GM12878 (cell line): ENCODE measurements at regions not wholly inside any gene's neighbourhood (a gene's known extent, or its start where the extent isn't known, plus 50 kb on each side); places are given as distances from the start of the nearest gene placed in this dataset.

ENCODE experiments used
- ATAC-seq: fragments of 200-7000 bp; cut with Tn5 transposase; 3 replicates; pipeline ENCODE4 v1.9.1; 2020; ENCODE audit warnings: mild to moderate bottlenecking, moderate library complexity
- BruUV-seq: library from RNA; stranded (reverse); fragments of 400-500 nt; replicated peaks from 2 replicates; lab custom pipeline; 2021; lab: Mats Ljungman, UMichigan
- CTCF ChIA-PET: fragments of 300-600 bp; sonication (Branson Sonifier 250); formaldehyde crosslinking; extraction: SDS; loops from one replicate; lab custom pipeline; 2021; ENCODE audit warnings: inconsistent platforms; lab: Yijun Ruan, JAX
- POLR2A ChIA-PET: fragments of 350-600 bp; formaldehyde crosslinking; extraction: SDS; loops from one replicate; lab custom pipeline; 2021; ENCODE audit warnings: inconsistent platforms; lab: Charles Lee
- RAD21 ChIA-PET: fragments of 300-600 bp; sonication (Branson Sonifier 250); formaldehyde crosslinking; loops from one replicate; lab custom pipeline; 2023; ENCODE audit warnings: antibody characterized with exemption; ENCODE audit not compliant: unreplicated experiment; lab: Charles Lee
- SMC1A ChIA-PET: fragments of 300-600 bp; sonication (Branson Sonifier 250); formaldehyde crosslinking; loops from one replicate; lab custom pipeline; 2023; ENCODE audit not compliant: unreplicated experiment, uncharacterized antibody; lab: Charles Lee
- DNase-seq: peaks from one replicate; pipeline ENCODE4 v3.0.0-alpha.2; 2011; ENCODE audit warnings: low read depth, low spot score
- FAIRE-seq: peaks from 3 replicates; lab custom pipeline; 2011; peaks lifted over from hg19 to GRCh38; lab: Jason Lieb, UNC
- H2AFZ ChIP-seq: 2 replicates; pipeline ENCODE4 v1.6.0; 2011; ENCODE audit warnings: low read depth, low read length, control low read depth; ENCODE audit not compliant: control insufficient read depth
- H3K27ac ChIP-seq: 2 replicates; pipeline ENCODE4 v1.5.1; 2011; ENCODE audit warnings: control low read depth; ENCODE audit not compliant: control insufficient read depth, insufficient read depth
- H3K27me3 ChIP-seq, 2 experiments: replicated peaks in 1 of 2; 2 replicates each; pipeline versions ENCODE4 v1.6.0 to v1.6.1; 2011; ENCODE audit warnings: low read length in 1 of 2; ENCODE audit not compliant: control insufficient read depth in 2 of 2, insufficient read depth in 2 of 2
- H3K36me3 ChIP-seq, 2 experiments: 2 replicates each; pipeline ENCODE4 v1.5.1; 2011; ENCODE audit warnings: low read length in 1 of 2; ENCODE audit not compliant: control insufficient read depth in 2 of 2, insufficient read depth in 2 of 2
- H3K4me1 ChIP-seq: 2 replicates; pipeline ENCODE4 v1.6.1; 2011; ENCODE audit warnings: mild to moderate bottlenecking, low read length, moderate library complexity, mixed read lengths; ENCODE audit not compliant: control insufficient read depth, insufficient read depth
- H3K4me2 ChIP-seq: 2 replicates; pipeline ENCODE4 v1.6.0; 2011; ENCODE audit warnings: control low read depth; ENCODE audit not compliant: control insufficient read depth, insufficient read depth
- H3K4me3 ChIP-seq: fragments of 200-600 bp; sonication (generic); 2 replicates; pipeline ENCODE4 v1.5.1; 2016
- H3K79me2 ChIP-seq: 2 replicates; pipeline ENCODE4 v1.6.0; 2011; ENCODE audit warnings: low read length; ENCODE audit not compliant: control insufficient read depth, insufficient read depth
- H3K9ac ChIP-seq: 2 replicates; pipeline ENCODE4 v1.8.0; 2011; ENCODE audit warnings: low read length, control low read depth, mixed read lengths; ENCODE audit not compliant: control insufficient read depth, insufficient read depth
- H3K9me3 ChIP-seq: replicated peaks from 3 replicates; pipeline ENCODE4 v1.5.1; 2011; ENCODE audit warnings: mild to moderate bottlenecking, low read length; ENCODE audit not compliant: control insufficient read depth, insufficient read depth
- H4K20me1 ChIP-seq: 2 replicates; pipeline ENCODE4 v1.6.0; 2011; ENCODE audit not compliant: control insufficient read depth, insufficient read depth
- ATF7 ChIP-seq: fragments of 450-650 bp; IDR thresholded peaks from 2 replicates; pipeline ENCODE4 v1.6.1; 2016; ENCODE audit warnings: low read depth, mild to moderate bottlenecking
- BCL11A ChIP-seq: IDR thresholded peaks from 2 replicates; pipeline ENCODE4 v1.6.1; 2011; ENCODE audit warnings: low read depth, low read length
- BRCA1 ChIP-seq: IDR thresholded peaks from 2 replicates; pipeline ENCODE4 v1.6.1; 2011; ENCODE audit warnings: low read depth, low read length, improper control_type of control experiment
- CBX5 ChIP-seq: sonication (generic); IDR thresholded peaks from 2 replicates; pipeline ENCODE4 v1.6.1; 2016; ENCODE audit warnings: low read depth, moderate library complexity, mild to moderate bottlenecking, inconsistent platforms
- IKZF1 ChIP-seq: fragments of 450-650 bp; conservative IDR thresholded peaks from 2 replicates; pipeline ENCODE4 v1.6.1; 2017; ENCODE audit warnings: antibody characterized with exemption, mild to moderate bottlenecking
- IKZF2 ChIP-seq, 2 experiments: fragments of 450-650 bp; IDR thresholded peaks; 2 replicates each; pipeline ENCODE4 v1.6.1; 2017; ENCODE audit warnings: mild to moderate bottlenecking in 2 of 2, moderate library complexity in 2 of 2
- NRF1 ChIP-seq: conservative IDR thresholded peaks from 2 replicates; pipeline ENCODE4 v1.6.1; 2011; ENCODE audit warnings: mild to moderate bottlenecking, low read depth, low read length, improper control_type of control experiment
- POLR2A ChIP-seq: IDR thresholded peaks from 2 replicates; pipeline ENCODE4 v1.6.1; 2011; ENCODE audit warnings: low read depth, mild to moderate bottlenecking, low read length
- POLR2AphosphoS2 ChIP-seq: IDR thresholded peaks from 2 replicates; pipeline ENCODE4 v1.6.1; 2011; ENCODE audit warnings: low read depth, mild to moderate bottlenecking, low read length, improper control_type of control experiment, moderate library complexity
- RBBP5 ChIP-seq: fragments of 200-600 bp; sonication (generic); conservative IDR thresholded peaks from 2 replicates; pipeline ENCODE4 v1.6.1; 2016
- SRF ChIP-seq, 2 experiments: IDR thresholded peaks; 2 replicates each; pipeline ENCODE4 v1.6.1; 2011; ENCODE audit warnings: low read depth in 2 of 2, low read length in 2 of 2, mild to moderate bottlenecking in 1 of 2, moderate library complexity in 1 of 2
- ZNF274 ChIP-seq: IDR thresholded peaks from one replicate; pipeline ENCODE4 v1.8.0; 2011; ENCODE audit not compliant: insufficient read length, insufficient read depth
- WGBS: methylation state at CpG from one replicate; pipeline ENCODE4 v1.1.6; 2016; ENCODE audit warnings: low lambda C conversion rate; ENCODE audit not compliant: insufficient replicate concordance, insufficient coverage; ENCODE audit errors: missing lambda C conversion rate; 5-methylcytosine and 5-hydroxymethylcytosine counted together
- in situ Hi-C: fragments of 300-500 bp; cut with MboI; formaldehyde crosslinking; loops from 9 replicates; pipeline ENCODE4 v1.14.3; 2018; ENCODE audit warnings: mixed read lengths
- intact Hi-C: fragments of 100-400 bp; cut with micrococcal nuclease; formaldehyde crosslinking; loops from one replicate; pipeline ENCODE4 v1.14.2; 2022; ENCODE audit not compliant: unreplicated experiment
- TF ChIP-seq, protein P1 (sequence below): fragments of 150-350 bp; IDR thresholded peaks from 2 replicates; pipeline ENCODE4 v1.6.1; 2016; ENCODE audit warnings: low read depth, low read length
- TF ChIP-seq, protein P2 (sequence below): fragments of 450-650 bp; formaldehyde crosslinking; IDR thresholded peaks from 2 replicates; pipeline ENCODE4 v1.5.0; 2022; ENCODE audit warnings: mild to moderate bottlenecking, missing genetic modification characterization
- TF ChIP-seq, protein P3 (sequence below): fragments of 450-650 bp; IDR thresholded peaks from 2 replicates; pipeline ENCODE4 v1.6.1; 2017; ENCODE audit warnings: mild to moderate bottlenecking, moderate library complexity

DNA sequence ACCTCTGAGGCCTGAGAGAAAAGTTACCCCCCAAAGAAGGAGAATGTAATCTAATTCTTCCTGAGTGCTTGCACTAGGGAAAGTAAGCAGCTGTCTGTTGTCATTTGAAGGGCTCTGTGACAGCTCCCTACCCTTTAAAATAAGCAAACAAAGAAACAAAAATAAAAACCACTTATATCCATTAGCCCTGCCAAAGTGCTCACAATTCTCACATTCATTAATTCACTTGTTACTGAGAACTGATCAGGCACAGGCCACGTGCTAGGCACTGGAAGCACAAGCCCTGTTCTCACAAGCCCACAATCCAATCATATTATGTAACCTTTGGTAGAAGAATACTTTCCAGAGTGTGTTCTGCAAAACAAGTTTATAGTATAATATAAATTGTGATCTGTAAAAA is 199.4 kb downstream of the ZC3H11B start:
- 57% methylated on average over 1 of the region's 1 CpG for WGBS
- no TSS peak for BruUV-seq
- FAIRE-seq, result no peak
- TF ChIP-seq, protein P1, sequence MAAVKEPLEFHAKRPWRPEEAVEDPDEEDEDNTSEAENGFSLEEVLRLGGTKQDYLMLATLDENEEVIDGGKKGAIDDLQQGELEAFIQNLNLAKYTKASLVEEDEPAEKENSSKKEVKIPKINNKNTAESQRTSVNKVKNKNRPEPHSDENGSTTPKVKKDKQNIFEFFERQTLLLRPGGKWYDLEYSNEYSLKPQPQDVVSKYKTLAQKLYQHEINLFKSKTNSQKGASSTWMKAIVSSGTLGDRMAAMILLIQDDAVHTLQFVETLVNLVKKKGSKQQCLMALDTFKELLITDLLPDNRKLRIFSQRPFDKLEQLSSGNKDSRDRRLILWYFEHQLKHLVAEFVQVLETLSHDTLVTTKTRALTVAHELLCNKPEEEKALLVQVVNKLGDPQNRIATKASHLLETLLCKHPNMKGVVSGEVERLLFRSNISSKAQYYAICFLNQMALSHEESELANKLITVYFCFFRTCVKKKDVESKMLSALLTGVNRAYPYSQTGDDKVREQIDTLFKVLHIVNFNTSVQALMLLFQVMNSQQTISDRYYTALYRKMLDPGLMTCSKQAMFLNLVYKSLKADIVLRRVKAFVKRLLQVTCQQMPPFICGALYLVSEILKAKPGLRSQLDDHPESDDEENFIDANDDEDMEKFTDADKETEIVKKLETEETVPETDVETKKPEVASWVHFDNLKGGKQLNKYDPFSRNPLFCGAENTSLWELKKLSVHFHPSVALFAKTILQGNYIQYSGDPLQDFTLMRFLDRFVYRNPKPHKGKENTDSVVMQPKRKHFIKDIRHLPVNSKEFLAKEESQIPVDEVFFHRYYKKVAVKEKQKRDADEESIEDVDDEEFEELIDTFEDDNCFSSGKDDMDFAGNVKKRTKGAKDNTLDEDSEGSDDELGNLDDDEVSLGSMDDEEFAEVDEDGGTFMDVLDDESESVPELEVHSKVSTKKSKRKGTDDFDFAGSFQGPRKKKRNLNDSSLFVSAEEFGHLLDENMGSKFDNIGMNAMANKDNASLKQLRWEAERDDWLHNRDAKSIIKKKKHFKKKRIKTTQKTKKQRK, result no peak
- no peak for TF ChIP-seq POLR2AphosphoS2
- TF ChIP-seq ATF7, result no peak
- TF ChIP-seq ZNF274, result no peak
- TF ChIP-seq, protein P2, sequence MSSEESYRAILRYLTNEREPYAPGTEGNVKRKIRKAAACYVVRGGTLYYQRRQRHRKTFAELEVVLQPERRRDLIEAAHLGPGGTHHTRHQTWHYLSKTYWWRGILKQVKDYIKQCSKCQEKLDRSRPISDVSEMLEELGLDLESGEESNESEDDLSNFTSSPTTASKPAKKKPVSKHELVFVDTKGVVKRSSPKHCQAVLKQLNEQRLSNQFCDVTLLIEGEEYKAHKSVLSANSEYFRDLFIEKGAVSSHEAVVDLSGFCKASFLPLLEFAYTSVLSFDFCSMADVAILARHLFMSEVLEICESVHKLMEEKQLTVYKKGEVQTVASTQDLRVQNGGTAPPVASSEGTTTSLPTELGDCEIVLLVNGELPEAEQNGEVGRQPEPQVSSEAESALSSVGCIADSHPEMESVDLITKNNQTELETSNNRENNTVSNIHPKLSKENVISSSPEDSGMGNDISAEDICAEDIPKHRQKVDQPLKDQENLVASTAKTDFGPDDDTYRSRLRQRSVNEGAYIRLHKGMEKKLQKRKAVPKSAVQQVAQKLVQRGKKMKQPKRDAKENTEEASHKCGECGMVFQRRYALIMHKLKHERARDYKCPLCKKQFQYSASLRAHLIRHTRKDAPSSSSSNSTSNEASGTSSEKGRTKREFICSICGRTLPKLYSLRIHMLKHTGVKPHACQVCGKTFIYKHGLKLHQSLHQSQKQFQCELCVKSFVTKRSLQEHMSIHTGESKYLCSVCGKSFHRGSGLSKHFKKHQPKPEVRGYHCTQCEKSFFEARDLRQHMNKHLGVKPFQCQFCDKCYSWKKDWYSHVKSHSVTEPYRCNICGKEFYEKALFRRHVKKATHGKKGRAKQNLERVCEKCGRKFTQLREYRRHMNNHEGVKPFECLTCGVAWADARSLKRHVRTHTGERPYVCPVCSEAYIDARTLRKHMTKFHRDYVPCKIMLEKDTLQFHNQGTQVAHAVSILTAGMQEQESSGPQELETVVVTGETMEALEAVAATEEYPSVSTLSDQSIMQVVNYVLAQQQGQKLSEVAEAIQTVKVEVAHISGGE, result no peak
- no peak for TF ChIP-seq POLR2A
- no peak for TF ChIP-seq IKZF2 (IDR thresholded peaks at IDR 0.05)
- no peak for TF ChIP-seq BRCA1
- TF ChIP-seq IKZF1, result no peak
- TF ChIP-seq BCL11A, result no peak
- no peak for TF ChIP-seq SRF (IDR thresholded peaks at IDR 0.05; ENCODE audit: low read depth in 2 of 2, low read length in 2 of 2)
- TF ChIP-seq, protein P3, sequence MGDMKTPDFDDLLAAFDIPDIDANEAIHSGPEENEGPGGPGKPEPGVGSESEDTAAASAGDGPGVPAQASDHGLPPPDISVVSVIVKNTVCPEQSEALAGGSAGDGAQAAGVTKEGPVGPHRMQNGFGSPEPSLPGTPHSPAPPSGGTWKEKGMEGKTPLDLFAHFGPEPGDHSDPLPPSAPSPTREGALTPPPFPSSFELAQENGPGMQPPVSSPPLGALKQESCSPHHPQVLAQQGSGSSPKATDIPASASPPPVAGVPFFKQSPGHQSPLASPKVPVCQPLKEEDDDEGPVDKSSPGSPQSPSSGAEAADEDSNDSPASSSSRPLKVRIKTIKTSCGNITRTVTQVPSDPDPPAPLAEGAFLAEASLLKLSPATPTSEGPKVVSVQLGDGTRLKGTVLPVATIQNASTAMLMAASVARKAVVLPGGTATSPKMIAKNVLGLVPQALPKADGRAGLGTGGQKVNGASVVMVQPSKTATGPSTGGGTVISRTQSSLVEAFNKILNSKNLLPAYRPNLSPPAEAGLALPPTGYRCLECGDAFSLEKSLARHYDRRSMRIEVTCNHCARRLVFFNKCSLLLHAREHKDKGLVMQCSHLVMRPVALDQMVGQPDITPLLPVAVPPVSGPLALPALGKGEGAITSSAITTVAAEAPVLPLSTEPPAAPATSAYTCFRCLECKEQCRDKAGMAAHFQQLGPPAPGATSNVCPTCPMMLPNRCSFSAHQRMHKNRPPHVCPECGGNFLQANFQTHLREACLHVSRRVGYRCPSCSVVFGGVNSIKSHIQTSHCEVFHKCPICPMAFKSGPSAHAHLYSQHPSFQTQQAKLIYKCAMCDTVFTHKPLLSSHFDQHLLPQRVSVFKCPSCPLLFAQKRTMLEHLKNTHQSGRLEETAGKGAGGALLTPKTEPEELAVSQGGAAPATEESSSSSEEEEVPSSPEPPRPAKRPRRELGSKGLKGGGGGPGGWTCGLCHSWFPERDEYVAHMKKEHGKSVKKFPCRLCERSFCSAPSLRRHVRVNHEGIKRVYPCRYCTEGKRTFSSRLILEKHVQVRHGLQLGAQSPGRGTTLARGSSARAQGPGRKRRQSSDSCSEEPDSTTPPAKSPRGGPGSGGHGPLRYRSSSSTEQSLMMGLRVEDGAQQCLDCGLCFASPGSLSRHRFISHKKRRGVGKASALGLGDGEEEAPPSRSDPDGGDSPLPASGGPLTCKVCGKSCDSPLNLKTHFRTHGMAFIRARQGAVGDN, result no peak
- TF ChIP-seq CBX5, result no peak
- no peak for TF ChIP-seq NRF1
- no peak for TF ChIP-seq RBBP5

More for the DNA sequence above, 199.4 kb downstream of the ZC3H11B start:
- Histone ChIP-seq H3K4me3 (no peak overlapping the region), H3K4me1 (no peaks in the 10 kb centered on the region), H3K27me3 (no peaks in the 10 kb centered on the region), H3K79me2 (no peaks in the 10 kb centered on the region), H2AFZ (no peak overlapping the region), H3K36me3 (no peaks in the 10 kb centered on the region), H3K9me3 (no peaks in the 10 kb centered on the region), H4K20me1 (no peaks in the 10 kb centered on the region), H3K4me2 (no peak overlapping the region), H3K9ac (no peak overlapping the region), H3K27ac (no peak overlapping the region)
- DNase-seq, result no peak
- ChIA-PET SMC1A (no interaction called here), POLR2A (no interaction called here), CTCF (interaction anchor here (0.9 kb wide), 1 partner anchor 13 kb away, joined by 3 read pairs; no protein-coding TSS in a partner anchor), RAD21 (interaction anchor here (0.8 kb wide), 1 partner anchor 28 kb away, joined by 3 read pairs; no protein-coding TSS in a partner anchor)
- in situ Hi-C loops, result no loop called here
- intact Hi-C loops, result loop anchor here (10.0 kb wide), 1 partner anchor 391 kb away; no protein-coding TSS in a partner anchor
- ATAC-seq, result no peak
